Lower leg skin (tissue), 3 donors: ENCODE measurements at regions not wholly inside any gene's neighbourhood (a gene's known extent, or its start where the extent isn't known, plus 50 kb on each side); places are given as distances from the start of the nearest gene placed in this dataset.
"Not testable (repeated sequence)": the region's sequence is repeated elsewhere in the genome, so short reads cannot be mapped to it uniquely, and the experiment has no call there.

Experiments
- POLR2A ChIP-seq, 2 donors: fragments of 450-650 bp; IDR thresholded peaks; one replicate each; pipeline ENCODE4 v1.6.1; 2016 to 2017; ENCODE audit warnings: antibody characterized with exemption in 2 of 2, mild to moderate bottlenecking in 1 of 2, moderate library complexity in 1 of 2
- TF ChIP-seq, protein P1 (sequence below), 3 donors: fragments of 450-650 bp; IDR thresholded peaks; one replicate each; pipeline ENCODE4 v1.5.1; 2016; ENCODE audit warnings: antibody characterized with exemption in 3 of 3, mild to moderate bottlenecking in 3 of 3, moderate library complexity in 2 of 3

DNA sequence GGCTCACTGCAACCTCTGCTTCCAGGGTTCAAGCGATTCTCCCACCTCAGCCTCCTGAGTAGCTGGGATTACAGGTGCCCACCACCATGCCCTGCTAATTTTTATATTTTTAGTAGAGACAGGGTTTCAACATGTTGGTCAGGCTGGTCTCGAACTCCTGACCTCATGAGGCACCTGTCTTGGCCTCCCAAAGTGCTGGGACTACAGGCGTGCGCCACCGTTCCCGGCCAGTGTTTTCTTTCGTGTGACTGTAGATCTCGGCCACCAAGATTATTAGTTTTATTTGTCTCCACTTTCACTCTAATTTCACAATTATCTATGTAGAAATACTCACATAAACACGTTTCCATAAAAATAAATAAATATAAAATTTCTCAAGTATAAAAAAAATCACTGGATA lies 665.4 kb upstream of the RAG2 start:
- TF ChIP-seq POLR2A (IDR thresholded peaks at IDR 0.05), result not testable (repeated sequence)
- TF ChIP-seq, protein P1, sequence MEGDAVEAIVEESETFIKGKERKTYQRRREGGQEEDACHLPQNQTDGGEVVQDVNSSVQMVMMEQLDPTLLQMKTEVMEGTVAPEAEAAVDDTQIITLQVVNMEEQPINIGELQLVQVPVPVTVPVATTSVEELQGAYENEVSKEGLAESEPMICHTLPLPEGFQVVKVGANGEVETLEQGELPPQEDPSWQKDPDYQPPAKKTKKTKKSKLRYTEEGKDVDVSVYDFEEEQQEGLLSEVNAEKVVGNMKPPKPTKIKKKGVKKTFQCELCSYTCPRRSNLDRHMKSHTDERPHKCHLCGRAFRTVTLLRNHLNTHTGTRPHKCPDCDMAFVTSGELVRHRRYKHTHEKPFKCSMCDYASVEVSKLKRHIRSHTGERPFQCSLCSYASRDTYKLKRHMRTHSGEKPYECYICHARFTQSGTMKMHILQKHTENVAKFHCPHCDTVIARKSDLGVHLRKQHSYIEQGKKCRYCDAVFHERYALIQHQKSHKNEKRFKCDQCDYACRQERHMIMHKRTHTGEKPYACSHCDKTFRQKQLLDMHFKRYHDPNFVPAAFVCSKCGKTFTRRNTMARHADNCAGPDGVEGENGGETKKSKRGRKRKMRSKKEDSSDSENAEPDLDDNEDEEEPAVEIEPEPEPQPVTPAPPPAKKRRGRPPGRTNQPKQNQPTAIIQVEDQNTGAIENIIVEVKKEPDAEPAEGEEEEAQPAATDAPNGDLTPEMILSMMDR (IDR thresholded peaks at IDR 0.05), result not testable (repeated sequence)
